Activated CD4-positive, alpha-beta memory T cell treated with anti-CD3 and anti-CD28 coated beads for 36 hours (primary cell): ENCODE measurements at regions not wholly inside any gene's neighbourhood (a gene's known extent, or its start where the extent isn't known, plus 50 kb on each side); places are given as distances from the start of the nearest gene placed in this dataset.

Experiments
- CTCF ChIA-PET: fragments of 350-600 bp; sonication (Branson Sonifier 250); formaldehyde crosslinking; loops from one replicate; lab custom pipeline; 2021; ENCODE audit warnings: antibody characterized with exemption, inconsistent platforms; lab: Charles Lee
- POLR2A ChIA-PET: fragments of 350-600 bp; sonication (Branson Sonifier 250); formaldehyde crosslinking; loops from one replicate; lab custom pipeline; 2021; ENCODE audit warnings: antibody characterized with exemption; lab: Charles Lee
- DNase-seq: peaks from one replicate; pipeline ENCODE4 v3.0.0-alpha.2; 2020
- H3K27ac Mint-ChIP-seq: one replicate; pipeline ENCODE4 v1.8.0; 2021; ENCODE audit warnings: mixed read lengths
- H3K27me3 Mint-ChIP-seq: one replicate; pipeline ENCODE4 v1.8.0; 2021; ENCODE audit warnings: mixed read lengths
- H3K36me3 Mint-ChIP-seq: one replicate; pipeline ENCODE4 v1.8.0; 2021; ENCODE audit warnings: mixed read lengths
- H3K4me1 Mint-ChIP-seq: one replicate; pipeline ENCODE4 v1.8.0; 2021; ENCODE audit warnings: low read depth, mixed read lengths
- H3K4me3 Mint-ChIP-seq: one replicate; pipeline ENCODE4 v1.8.0; 2021; ENCODE audit warnings: mild to moderate bottlenecking, mixed read lengths
- H3K9me3 Mint-ChIP-seq: one replicate; pipeline ENCODE4 v1.8.0; 2021; ENCODE audit warnings: mixed read lengths
- intact Hi-C: fragments of 100-400 bp; cut with micrococcal nuclease; formaldehyde crosslinking; loops from one replicate; pipeline ENCODE4 v1.15.1; 2023

DNA sequence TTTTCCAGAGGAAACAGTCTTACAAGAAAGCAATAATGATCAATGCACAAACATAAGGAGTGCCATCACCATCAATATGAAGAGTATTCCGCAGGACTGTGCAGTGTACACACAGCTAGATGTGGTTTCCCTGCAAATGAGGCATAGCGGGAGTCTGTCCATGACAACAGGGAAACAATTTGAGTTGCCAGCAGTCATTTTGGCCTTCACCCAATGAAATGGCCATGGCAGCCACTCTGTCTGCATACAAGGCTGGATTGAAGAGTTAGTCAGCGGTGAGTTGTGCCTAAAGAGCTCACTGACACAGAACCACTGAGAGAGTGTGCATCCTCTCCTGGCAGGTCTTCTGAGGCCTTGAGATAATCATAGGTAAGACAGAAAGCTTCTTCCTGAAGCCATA, 303.3 kb downstream of the IPMK start:
- Mint-ChIP-seq H3K27me3 (no peaks in the 10 kb centered on the region), H3K27ac (no peak overlapping the region), H3K36me3 (no peaks in the 10 kb centered on the region), H3K9me3 (peaks cover 4% of the 10 kb centered on the region), H3K4me3 (no peak overlapping the region), H3K4me1 (no peaks in the 10 kb centered on the region)
- CTCF ChIA-PET, result interaction anchor here (0.6 kb wide), 1 partner anchor 720 kb away, joined by 3 read pairs; no protein-coding TSS in a partner anchor
- intact Hi-C loops, result no loop called here
- POLR2A ChIA-PET, result no interaction called here
- no peak for DNase-seq

GRCh38 chr10:57963546-57963945, 304.1 kb downstream of the IPMK start:
- ChIA-PET POLR2A (no interaction called here), CTCF (no interaction called here)
- no peaks in the 10 kb centered on the region for H3K36me3 Mint-ChIP-seq
- no peak for DNase-seq
- peaks cover 4% of the 10 kb centered on the region for H3K9me3 Mint-ChIP-seq
- H3K27me3 Mint-ChIP-seq, result no peaks in the 10 kb centered on the region
- intact Hi-C loops, result no loop called here
- no peak overlapping the region for H3K27ac Mint-ChIP-seq
- no peaks in the 10 kb centered on the region for H3K4me1 Mint-ChIP-seq
- H3K4me3 Mint-ChIP-seq, result no peak overlapping the region

DNA sequence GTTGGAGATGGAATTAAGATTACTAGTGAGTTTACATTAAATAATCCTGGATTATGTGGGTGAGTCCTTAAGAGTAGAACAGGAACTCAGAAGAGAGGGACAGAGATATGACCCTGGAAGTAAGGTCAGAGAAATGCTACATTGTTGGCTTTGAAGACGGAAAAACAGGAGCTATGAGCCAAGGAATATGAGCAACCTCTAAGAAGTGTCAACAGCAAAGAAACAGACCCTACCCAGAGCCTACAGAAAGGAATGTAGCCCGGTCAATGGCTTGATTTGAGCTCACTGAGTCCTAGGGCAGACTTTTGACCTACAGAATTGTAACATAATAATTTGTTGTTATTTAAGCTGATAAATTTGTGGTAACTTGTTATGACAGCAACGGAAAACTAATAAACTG, 304.9 kb downstream of the IPMK start:
- H3K4me1 Mint-ChIP-seq, result no peaks in the 10 kb centered on the region
- H3K27me3 Mint-ChIP-seq, result no peaks in the 10 kb centered on the region
- H3K27ac Mint-ChIP-seq, result no peak overlapping the region
- ChIA-PET POLR2A (no interaction called here), CTCF (no interaction called here)
- DNase-seq, result no peak
- peaks cover 4% of the 10 kb centered on the region for H3K9me3 Mint-ChIP-seq
- no peak overlapping the region for H3K4me3 Mint-ChIP-seq
- intact Hi-C loops, result no loop called here
- no peaks in the 10 kb centered on the region for H3K36me3 Mint-ChIP-seq

DNA sequence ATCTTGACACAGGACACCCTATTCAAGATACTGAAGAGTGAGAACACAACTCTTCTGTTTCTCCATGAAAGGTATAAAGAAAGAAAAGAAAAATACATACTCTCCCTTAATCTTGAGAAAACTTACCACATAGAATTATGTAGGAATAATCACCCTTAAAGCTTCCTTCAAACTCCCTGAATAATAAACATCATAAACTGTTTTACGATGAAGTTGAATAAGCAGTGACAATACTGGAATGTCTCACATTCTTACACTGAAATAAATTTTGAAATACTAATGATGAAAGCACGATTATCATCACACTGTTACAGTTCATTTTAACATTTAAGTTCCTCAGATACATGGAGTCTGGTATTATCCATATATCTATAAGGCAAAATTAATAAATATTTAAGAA, 306.2 kb downstream of the IPMK start:
- intact Hi-C loops, result no loop called here
- Mint-ChIP-seq H3K9me3 (no peaks in the 10 kb centered on the region), H3K4me1 (no peaks in the 10 kb centered on the region), H3K4me3 (no peak overlapping the region), H3K36me3 (no peaks in the 10 kb centered on the region), H3K27ac (no peak overlapping the region), H3K27me3 (no peaks in the 10 kb centered on the region)
- POLR2A ChIA-PET, result no interaction called here
- CTCF ChIA-PET, result no interaction called here
- no peak for DNase-seq

- ChIA-PET POLR2A (no interaction called here), CTCF (no interaction called here)
- intact Hi-C loops, result no loop called here
- H3K9me3 Mint-ChIP-seq, result no peaks in the 10 kb centered on the region
- no peak overlapping the region for H3K4me3 Mint-ChIP-seq
- H3K27me3 Mint-ChIP-seq, result no peaks in the 10 kb centered on the region
- no peaks in the 10 kb centered on the region for H3K36me3 Mint-ChIP-seq
- DNase-seq, result no peak
- no peaks in the 10 kb centered on the region for H3K4me1 Mint-ChIP-seq
- H3K27ac Mint-ChIP-seq, result no peak overlapping the region
Observed at GRCh38 chr10:57960406-57960805, 307.3 kb downstream of the IPMK start.

- Mint-ChIP-seq H3K4me1 (no peaks in the 10 kb centered on the region), H3K27ac (no peak overlapping the region), H3K9me3 (no peaks in the 10 kb centered on the region), H3K27me3 (no peaks in the 10 kb centered on the region), H3K36me3 (no peaks in the 10 kb centered on the region), H3K4me3 (no peak overlapping the region)
- no peak for DNase-seq
- CTCF ChIA-PET, result no interaction called here
- intact Hi-C loops, result no loop called here
- POLR2A ChIA-PET, result no interaction called here
Observed at GRCh38 chr10:57959318-57960006, 308.2 kb downstream of the IPMK start.

GRCh38 chr10:57955076-57955475, 312.6 kb downstream of the IPMK start:
- H3K36me3 Mint-ChIP-seq, result no peaks in the 10 kb centered on the region
- H3K4me3 Mint-ChIP-seq, result no peak overlapping the region
- H3K9me3 Mint-ChIP-seq, result no peaks in the 10 kb centered on the region
- H3K27me3 Mint-ChIP-seq, result no peaks in the 10 kb centered on the region
- no peak overlapping the region for H3K27ac Mint-ChIP-seq
- CTCF ChIA-PET, result no interaction called here
- POLR2A ChIA-PET, result no interaction called here
- no peak for DNase-seq
- no peaks in the 10 kb centered on the region for H3K4me1 Mint-ChIP-seq
- intact Hi-C loops, result no loop called here

DNA sequence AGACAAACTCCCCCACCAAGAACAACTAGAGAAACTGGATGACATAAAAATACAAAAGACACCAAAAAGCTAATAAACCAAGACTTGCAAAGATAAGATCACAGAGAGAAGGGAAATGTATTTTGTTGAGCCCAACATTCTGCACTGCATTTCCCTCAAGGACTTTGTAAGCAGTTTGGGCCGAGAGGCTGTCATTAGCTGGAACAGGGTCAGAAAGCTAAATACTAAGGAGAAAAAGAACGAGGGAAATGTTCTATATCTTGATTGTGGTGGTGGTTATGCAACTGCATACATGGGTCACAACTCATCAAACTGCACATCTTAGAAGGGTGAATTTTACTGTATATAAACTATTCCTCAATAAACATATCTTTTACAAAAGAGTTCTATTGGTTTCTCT, 315.0 kb downstream of the IPMK start:
- ChIA-PET CTCF (interaction anchor here (1.0 kb wide), 1 partner anchor 47 kb away, joined by 3 read pairs; no protein-coding TSS in a partner anchor), POLR2A (no interaction called here)
- H3K9me3 Mint-ChIP-seq, result no peaks in the 10 kb centered on the region
- intact Hi-C loops, result no loop called here
- H3K4me1 Mint-ChIP-seq, result no peaks in the 10 kb centered on the region
- H3K27me3 Mint-ChIP-seq, result no peaks in the 10 kb centered on the region
- DNase-seq, result no peak
- no peak overlapping the region for H3K27ac Mint-ChIP-seq
- H3K36me3 Mint-ChIP-seq, result no peaks in the 10 kb centered on the region
- H3K4me3 Mint-ChIP-seq, result no peak overlapping the region

- Mint-ChIP-seq H3K9me3 (no peaks in the 10 kb centered on the region), H3K27me3 (no peaks in the 10 kb centered on the region), H3K27ac (no peak overlapping the region), H3K36me3 (no peaks in the 10 kb centered on the region), H3K4me1 (no peaks in the 10 kb centered on the region), H3K4me3 (no peak overlapping the region)
- intact Hi-C loops, result no loop called here
- DNase-seq, result no peak
- ChIA-PET POLR2A (no interaction called here), CTCF (no interaction called here)
Observed at GRCh38 chr10:57950442-57950974, 317.2 kb downstream of the IPMK start.

- no peaks in the 10 kb centered on the region for H3K27me3 Mint-ChIP-seq
- no peak overlapping the region for H3K4me3 Mint-ChIP-seq
- intact Hi-C loops, result no loop called here
- ChIA-PET CTCF (no interaction called here), POLR2A (no interaction called here)
- no peaks in the 10 kb centered on the region for H3K4me1 Mint-ChIP-seq
- no peak overlapping the region for H3K27ac Mint-ChIP-seq
- H3K9me3 Mint-ChIP-seq, result no peaks in the 10 kb centered on the region
- H3K36me3 Mint-ChIP-seq, result no peaks in the 10 kb centered on the region
- no peak for DNase-seq
Observed at GRCh38 chr10:57948796-57949195, 318.9 kb downstream of the IPMK start.

DNA sequence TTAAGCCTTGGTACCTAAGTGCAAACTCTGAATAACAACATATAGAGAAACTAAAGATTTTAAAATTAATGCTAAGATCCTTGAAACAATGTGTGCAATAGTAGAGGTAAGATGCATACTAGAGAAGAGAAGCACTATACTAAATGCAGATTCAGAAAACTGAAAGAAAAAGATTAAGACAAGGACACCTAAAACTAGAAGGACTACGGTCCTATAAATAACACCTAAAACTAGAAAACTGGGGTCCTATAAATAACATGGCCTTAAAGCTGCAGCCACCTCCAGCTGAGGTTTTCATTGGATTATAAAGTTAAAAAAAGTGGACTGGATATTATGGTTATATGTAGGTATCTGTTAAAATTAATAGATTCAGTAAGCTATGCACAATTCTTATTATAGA, 320.9 kb downstream of the IPMK start:
- POLR2A ChIA-PET, result no interaction called here
- CTCF ChIA-PET, result no interaction called here
- no peak overlapping the region for H3K27ac Mint-ChIP-seq
- no peaks in the 10 kb centered on the region for H3K27me3 Mint-ChIP-seq
- no peak for DNase-seq
- no peak overlapping the region for H3K4me3 Mint-ChIP-seq
- intact Hi-C loops, result no loop called here
- no peaks in the 10 kb centered on the region for H3K4me1 Mint-ChIP-seq
- no peaks in the 10 kb centered on the region for H3K9me3 Mint-ChIP-seq
- H3K36me3 Mint-ChIP-seq, result no peaks in the 10 kb centered on the region

DNA sequence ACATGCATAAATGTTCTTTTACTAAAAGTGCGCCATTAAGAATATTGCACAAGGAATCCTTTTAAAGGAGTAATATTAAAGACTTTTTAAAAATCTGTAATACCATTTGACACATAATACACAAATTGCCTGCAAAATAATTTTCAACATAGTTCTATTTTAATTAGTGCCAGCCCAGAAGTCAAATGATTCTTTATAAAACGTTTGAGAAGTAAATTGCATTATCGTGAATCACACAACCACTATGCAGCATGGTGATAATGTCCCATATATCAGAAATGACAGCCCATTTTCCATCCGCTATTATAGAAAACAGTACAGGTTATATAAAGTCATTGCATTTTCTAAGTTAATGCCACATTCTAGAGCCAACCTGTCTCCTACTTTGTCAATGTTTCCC, 324.0 kb downstream of the IPMK start:
- no peak for DNase-seq
- no peaks in the 10 kb centered on the region for H3K9me3 Mint-ChIP-seq
- H3K4me1 Mint-ChIP-seq, result no peaks in the 10 kb centered on the region
- no peak overlapping the region for H3K4me3 Mint-ChIP-seq
- H3K27me3 Mint-ChIP-seq, result no peaks in the 10 kb centered on the region
- no peaks in the 10 kb centered on the region for H3K36me3 Mint-ChIP-seq
- ChIA-PET POLR2A (no interaction called here), CTCF (no interaction called here)
- intact Hi-C loops, result no loop called here
- H3K27ac Mint-ChIP-seq, result no peak overlapping the region

DNA sequence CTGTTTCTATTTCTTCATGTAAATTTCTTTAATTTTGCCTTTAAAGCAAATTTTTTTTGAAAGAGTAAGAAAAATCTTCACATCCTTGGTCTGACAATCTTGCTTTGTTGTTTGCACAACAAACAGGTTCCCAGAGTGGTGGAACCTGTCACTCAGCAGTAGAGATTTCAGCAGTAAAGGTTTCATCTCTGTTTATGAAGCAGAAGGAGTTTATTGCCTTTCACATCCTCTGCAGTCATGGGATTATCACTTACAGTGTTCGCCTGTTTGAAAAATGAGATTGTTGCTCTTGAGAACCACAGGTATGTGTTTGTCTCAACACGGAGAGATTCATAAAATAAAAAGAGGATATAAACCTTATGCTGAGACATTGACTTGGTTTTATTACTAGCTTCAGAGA, 342.6 kb downstream of the IPMK start:
- intact Hi-C loops, result no loop called here
- CTCF ChIA-PET, result no interaction called here

More for the DNA sequence above, 342.6 kb downstream of the IPMK start:
- H3K9me3 Mint-ChIP-seq, result peaks cover 3% of the 10 kb centered on the region
- no peaks in the 10 kb centered on the region for H3K36me3 Mint-ChIP-seq
- no peak for DNase-seq
- H3K27me3 Mint-ChIP-seq, result no peaks in the 10 kb centered on the region
- no peak overlapping the region for H3K27ac Mint-ChIP-seq
- POLR2A ChIA-PET, result no interaction called here
- H3K4me1 Mint-ChIP-seq, result no peaks in the 10 kb centered on the region
- H3K4me3 Mint-ChIP-seq, result no peak overlapping the region
